ENCODE measurements at regions not wholly inside any gene's neighbourhood (a gene's known extent, or its start where the extent isn't known, plus 50 kb on each side); places are given as distances from the start of the nearest gene placed in this dataset.
"Not testable (repeated sequence)": the region's sequence is repeated elsewhere in the genome, so short reads cannot be mapped to it uniquely, and the experiment has no call there.

- Histone ChIP-seq H3K9me3 (ENCODE audit: insufficient read depth, low read length) (no peaks in the 10 kb centered on the region), H3K36me3 (replicated peaks; ENCODE audit: low read depth, low read length) (no peaks in the 10 kb centered on the region), H3K27me3 (ENCODE audit: low read depth, low read length) (no peaks in the 10 kb centered on the region), H3K4me1 (ENCODE audit: low read length) (no peaks in the 10 kb centered on the region), H4K20me1 (ENCODE audit: insufficient read depth, low read length) (no peaks in the 10 kb centered on the region), H3K4me3 (ENCODE audit: low read length) (no peak overlapping the region), H3K79me2 (ENCODE audit: low read length) (no peaks in the 10 kb centered on the region), H3K4me2 (ENCODE audit: low read length) (no peak overlapping the region), H3K27ac (ENCODE audit: low read length) (no peak overlapping the region), H2AFZ (ENCODE audit: low read depth, low read length) (no peak overlapping the region), H3K9ac (ENCODE audit: low read length) (no peak overlapping the region)
- no peak for TF ChIP-seq CTCF (IDR thresholded peaks at IDR 0.05; ENCODE audit: low read depth, low read length)
- no peak for TF ChIP-seq EZH2phosphoT487 (IDR thresholded peaks at IDR 0.05; ENCODE audit: low read depth)
These were observed 193.3 kb upstream of the PHF14 start for GRCh38 chr7:10780400-10780747.

- H3K4me2 ChIP-seq (ENCODE audit: low read length); H3K79me2 ChIP-seq (ENCODE audit: low read length); H2AFZ ChIP-seq (ENCODE audit: low read depth, low read length); H3K36me3 ChIP-seq (replicated peaks; ENCODE audit: low read depth, low read length); H3K9me3 ChIP-seq (ENCODE audit: insufficient read depth, low read length); H3K27ac ChIP-seq (ENCODE audit: low read length); H3K27me3 ChIP-seq (ENCODE audit: low read depth, low read length); H3K9ac ChIP-seq (ENCODE audit: low read length); H3K4me1 ChIP-seq (ENCODE audit: low read length); H4K20me1 ChIP-seq (ENCODE audit: insufficient read depth, low read length); H3K4me3 ChIP-seq (ENCODE audit: low read length): not testable (repeated sequence)
These were observed 186.7 kb upstream of the PHF14 start for GRCh38 chr7:10786976-10787375.

GRCh38 chr7:10789170-10789569, 184.5 kb upstream of the PHF14 start:
- Histone ChIP-seq H3K4me3 (ENCODE audit: low read length) (no peak overlapping the region), H3K4me1 (ENCODE audit: low read length) (no peaks in the 10 kb centered on the region), H3K4me2 (ENCODE audit: low read length) (no peak overlapping the region), H2AFZ (ENCODE audit: low read depth, low read length) (no peak overlapping the region), H3K79me2 (ENCODE audit: low read length) (no peaks in the 10 kb centered on the region), H3K27ac (ENCODE audit: low read length) (no peak overlapping the region), H3K36me3 (replicated peaks; ENCODE audit: low read depth, low read length) (no peaks in the 10 kb centered on the region), H3K9ac (ENCODE audit: low read length) (no peak overlapping the region), H3K9me3 (ENCODE audit: insufficient read depth, low read length) (no peaks in the 10 kb centered on the region), H4K20me1 (ENCODE audit: insufficient read depth, low read length) (no peaks in the 10 kb centered on the region), H3K27me3 (ENCODE audit: low read depth, low read length) (no peaks in the 10 kb centered on the region)
- TF ChIP-seq CTCF (IDR thresholded peaks at IDR 0.05; ENCODE audit: low read depth, low read length) (no peak), EZH2phosphoT487 (IDR thresholded peaks at IDR 0.05; ENCODE audit: low read depth) (no peak)

- no peak overlapping the region for H3K9ac ChIP-seq (ENCODE audit: low read length)
- no peak overlapping the region for H3K27ac ChIP-seq (ENCODE audit: low read length)
- H3K27me3 ChIP-seq (ENCODE audit: low read depth, low read length) = no peaks in the 10 kb centered on the region
- no peaks in the 10 kb centered on the region for H4K20me1 ChIP-seq (ENCODE audit: insufficient read depth, low read length)
- H3K4me2 ChIP-seq (ENCODE audit: low read length) = no peak overlapping the region
- no peaks in the 10 kb centered on the region for H3K79me2 ChIP-seq (ENCODE audit: low read length)
- no peaks in the 10 kb centered on the region for H3K4me1 ChIP-seq (ENCODE audit: low read length)
- H3K36me3 ChIP-seq (replicated peaks; ENCODE audit: low read depth, low read length) = no peaks in the 10 kb centered on the region
- no peaks in the 10 kb centered on the region for H3K9me3 ChIP-seq (ENCODE audit: insufficient read depth, low read length)
- H3K4me3 ChIP-seq (ENCODE audit: low read length) = no peak overlapping the region
- TF ChIP-seq EZH2phosphoT487 (IDR thresholded peaks at IDR 0.05; ENCODE audit: low read depth) (no peak), CTCF (IDR thresholded peaks at IDR 0.05; ENCODE audit: low read depth, low read length) (no peak)
- no peak overlapping the region for H2AFZ ChIP-seq (ENCODE audit: low read depth, low read length)
These were observed 182.8 kb upstream of the PHF14 start for GRCh38 chr7:10790910-10791309.

Measured in OCI-LY3 (cell line).